GM21367 (cell line): ENCODE measurements at regions not wholly inside any gene's neighbourhood (a gene's known extent, or its start where the extent isn't known, plus 50 kb on each side); places are given as distances from the start of the nearest gene placed in this dataset.

Experiments used
- ATAC-seq: cut with Tn5 transposase; IDR thresholded peaks from one replicate; pipeline ENCODE4 v1.9.1; 2021; ENCODE audit not compliant: unreplicated experiment

- ATAC-seq, result no peak
These were observed 227.4 kb downstream of the MAN2A1 start for GRCh38 chr5:109917154-109917546.

GRCh38 chr5:109917966-109918365, 228.2 kb downstream of the MAN2A1 start:
- no peak for ATAC-seq

DNA sequence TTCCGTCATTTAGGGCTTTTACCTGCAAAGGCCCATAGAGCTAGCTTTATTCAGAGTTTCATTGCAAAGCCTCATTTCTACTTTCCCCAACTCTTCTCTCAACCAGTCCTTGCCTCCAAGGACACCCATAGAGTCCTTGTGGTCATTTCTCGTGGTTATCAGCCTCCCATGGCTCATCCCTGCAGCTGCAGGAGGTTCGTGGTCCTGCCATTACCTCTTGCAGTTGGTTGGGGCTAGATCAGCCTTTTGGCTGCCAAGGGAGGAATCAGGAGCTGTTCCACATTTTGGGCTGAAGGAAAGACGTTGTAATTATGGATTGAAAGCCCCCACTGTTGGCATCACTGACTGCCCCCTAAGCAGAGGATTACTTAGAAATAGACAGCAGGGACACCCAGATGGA, 231.0 kb downstream of the MAN2A1 start:
- no peak for ATAC-seq

- ATAC-seq, result no peak
These were observed 232.1 kb downstream of the MAN2A1 start for GRCh38 chr5:109921735-109922380.

DNA sequence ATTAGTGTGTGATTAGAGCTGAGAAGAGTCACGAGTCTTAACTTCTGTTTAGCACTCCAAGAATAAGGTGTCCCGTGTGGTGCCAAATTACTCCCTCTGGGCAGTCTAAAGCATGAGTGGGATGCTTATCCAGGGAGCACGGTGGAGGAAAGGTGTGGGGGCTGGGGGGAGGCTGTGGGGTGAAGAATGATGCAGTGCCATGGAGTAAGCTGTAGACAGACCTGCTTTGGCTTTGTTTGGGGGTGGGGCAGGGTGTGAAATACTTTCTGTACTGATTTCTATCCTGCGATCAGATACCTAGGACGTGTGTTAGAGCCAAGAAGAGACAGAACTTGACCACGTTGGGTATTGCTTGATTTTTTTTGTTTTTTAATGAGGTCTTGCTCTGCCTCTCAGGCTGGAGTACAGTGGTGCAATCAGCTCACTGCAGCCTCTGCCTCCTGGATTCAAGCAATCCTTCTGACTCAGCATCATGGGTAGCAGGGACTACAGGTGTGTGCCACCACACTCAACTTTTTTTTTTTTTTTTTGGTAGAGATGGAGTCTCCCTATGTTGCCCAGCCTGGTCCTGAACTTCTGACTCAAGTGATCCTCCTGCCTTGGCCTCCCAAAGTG, 232.8 kb downstream of the MAN2A1 start:
- ATAC-seq, result no peak

DNA sequence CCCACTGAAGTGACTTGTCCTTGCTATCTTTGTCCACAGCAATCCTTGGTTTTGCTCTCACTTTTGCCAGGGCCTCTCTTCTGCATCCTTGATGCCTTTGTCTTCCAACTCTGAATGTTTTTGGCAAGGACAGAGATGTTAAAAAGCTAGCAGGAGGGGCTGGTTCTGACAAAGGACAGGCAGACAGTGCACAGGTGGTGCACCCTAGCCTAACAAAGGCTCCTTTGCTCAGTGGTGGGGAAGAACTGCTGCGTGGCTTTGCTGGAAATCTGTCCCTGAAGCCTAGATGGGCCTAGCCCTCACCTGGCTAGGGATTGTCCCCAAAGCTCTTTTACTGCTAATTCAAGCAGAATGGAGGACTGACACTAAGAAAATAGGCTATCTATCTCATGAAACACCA, 233.5 kb downstream of the MAN2A1 start:
- no peak for ATAC-seq

- ATAC-seq, result no peak
These were observed 234.7 kb downstream of the MAN2A1 start for GRCh38 chr5:109924237-109925107.

- ATAC-seq, result no peak
These were observed 237.9 kb downstream of the MAN2A1 start for GRCh38 chr5:109927639-109928038.

- ATAC-seq, result no peak
These were observed 238.3 kb downstream of the MAN2A1 start for GRCh38 chr5:109928046-109928445.

- ATAC-seq, result no peak
These were observed 239.1 kb downstream of the MAN2A1 start for GRCh38 chr5:109928811-109929210.

DNA sequence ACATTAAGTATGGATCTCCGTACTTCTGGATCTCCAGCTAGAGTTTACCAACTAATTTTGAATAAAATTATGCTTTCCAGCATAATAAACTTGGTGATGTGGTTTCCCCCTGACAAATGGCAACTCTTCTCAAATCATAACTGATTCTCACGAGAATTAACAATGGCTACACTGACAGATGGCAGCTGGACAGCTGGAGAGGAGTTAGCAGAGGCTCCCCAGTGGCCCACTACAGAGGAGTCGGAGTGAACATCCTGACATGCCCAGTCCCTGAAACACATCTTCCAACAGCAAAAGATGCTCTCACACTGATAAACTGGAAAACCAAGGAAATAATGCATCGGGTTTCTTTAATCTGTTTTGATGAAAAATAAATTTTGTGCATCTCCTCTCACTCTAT, 239.6 kb downstream of the MAN2A1 start:
- no peak for ATAC-seq

DNA sequence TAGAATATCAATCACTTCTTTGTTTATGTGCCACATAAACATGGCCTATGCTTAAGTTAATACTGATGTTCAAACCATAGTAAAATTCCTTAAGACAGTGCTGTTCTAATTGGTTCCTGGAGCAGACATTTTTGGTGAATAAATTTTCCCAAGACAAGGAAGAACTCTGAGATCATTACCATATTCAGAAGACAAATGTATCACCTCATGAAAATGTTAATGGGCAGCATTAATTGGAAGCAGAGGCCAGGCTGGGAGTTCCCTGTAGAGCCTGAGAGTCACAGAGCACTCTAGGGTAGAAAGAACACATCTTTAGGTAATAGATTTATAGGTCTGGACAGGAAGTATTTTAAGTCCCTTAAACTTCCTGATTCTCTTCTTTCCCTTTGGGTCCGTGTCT, 240.2 kb downstream of the MAN2A1 start:
- ATAC-seq, result no peak

DNA sequence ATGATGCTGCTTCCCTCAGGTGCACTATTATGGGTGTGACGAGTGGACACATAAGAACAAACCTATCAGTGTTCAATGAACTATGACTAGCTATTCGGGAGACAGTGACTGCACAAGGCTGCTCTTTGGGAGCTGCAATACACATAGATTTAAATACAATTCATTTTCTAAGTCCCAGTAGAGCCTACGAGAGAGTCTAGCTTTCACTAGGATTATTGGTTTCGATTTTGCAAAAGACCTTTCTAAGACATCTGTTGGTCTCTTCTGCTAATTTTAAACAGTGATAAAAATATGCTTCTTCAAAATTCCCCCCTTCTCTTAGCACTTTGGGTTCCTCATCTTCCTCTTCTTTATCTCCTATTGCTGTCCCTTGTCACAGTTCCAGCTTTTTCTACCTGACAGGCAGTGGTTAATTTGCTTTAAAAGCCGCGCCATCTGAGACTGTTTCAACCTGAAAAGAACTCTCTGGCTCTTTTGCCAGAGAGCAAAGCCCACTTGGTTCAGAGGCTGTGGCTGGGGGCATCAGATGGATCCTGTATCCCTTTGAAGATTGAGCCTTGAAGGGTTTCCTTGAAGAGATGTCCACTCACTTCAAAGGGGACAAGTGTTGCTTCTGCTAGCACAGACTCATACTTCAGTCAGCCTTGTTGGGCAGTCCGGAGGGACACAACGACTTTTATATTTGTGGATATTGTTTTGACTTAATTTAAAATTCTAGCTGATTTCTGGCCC, 241.5 kb downstream of the MAN2A1 start:
- ATAC-seq, result no peak

- no peak for ATAC-seq
These were observed 246.2 kb downstream of the MAN2A1 start for GRCh38 chr5:109935833-109936490.

- ATAC-seq, result peak; percentile 85
These were observed 247.3 kb downstream of the MAN2A1 start for GRCh38 chr5:109936996-109937395.

GRCh38 chr5:109937951-109938350, 248.2 kb downstream of the MAN2A1 start:
- ATAC-seq, result no peak

DNA sequence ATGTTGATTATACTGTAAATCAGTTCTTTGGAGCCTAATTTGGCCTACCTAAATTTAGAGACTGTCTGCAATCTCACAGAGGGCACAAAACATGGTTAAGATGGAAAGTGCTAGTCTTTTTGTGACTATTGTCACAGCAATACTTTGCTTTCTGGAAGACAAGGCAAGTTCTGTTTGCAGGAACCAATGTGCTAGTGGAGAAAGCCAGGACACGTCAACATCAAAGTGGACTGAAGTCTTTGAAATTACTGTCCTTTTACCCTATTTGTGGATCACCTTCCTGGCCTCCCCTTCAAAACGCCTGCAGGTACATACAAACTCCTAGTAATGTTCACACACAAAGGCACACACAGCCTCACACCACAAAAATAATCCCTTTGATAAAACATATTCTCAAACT, 248.7 kb downstream of the MAN2A1 start:
- ATAC-seq, result no peak

- no peak for ATAC-seq
These were observed 249.5 kb downstream of the MAN2A1 start for GRCh38 chr5:109939116-109939682.

- no peak for ATAC-seq
These were observed 252.9 kb downstream of the MAN2A1 start for GRCh38 chr5:109942646-109943045.

GRCh38 chr5:109943701-109944235, 254.0 kb downstream of the MAN2A1 start:
- no peak for ATAC-seq
